LNCaP clone FGC (cell line): ENCODE measurements at regions not wholly inside any gene's neighbourhood (a gene's known extent, or its start where the extent isn't known, plus 50 kb on each side); places are given as distances from the start of the nearest gene placed in this dataset.

ENCODE experiments used
- DNase-seq: peaks from one replicate; pipeline ENCODE4 v3.0.0-alpha.2; 2011; ENCODE audit warnings: low read depth
- H3K4me3 ChIP-seq: 2 replicates; pipeline ENCODE4 v1.5.1; 2011; ENCODE audit warnings: mild to moderate bottlenecking, low read depth, low read length, control low read depth
- CTCF ChIP-seq: IDR thresholded peaks from 2 replicates; pipeline ENCODE4 v1.5.1; 2012; ENCODE audit warnings: mild to moderate bottlenecking; ENCODE audit not compliant: control insufficient read depth, insufficient read depth; ENCODE audit errors: extremely low read depth

GRCh38 chr3:72135636-72136035 lies 350.7 kb upstream of the PROK2 start:
- DNase-seq, result no peak
- no peak overlapping the region for H3K4me3 ChIP-seq

GRCh38 chr3:72134989-72135451 lies 350.1 kb upstream of the PROK2 start:
- no peak for TF ChIP-seq CTCF
- no peak overlapping the region for H3K4me3 ChIP-seq
- DNase-seq, result no peak

More at GRCh38 chr3:72135636-72136035, 350.7 kb upstream of the PROK2 start:
- no peak for TF ChIP-seq CTCF

GRCh38 chr3:72133329-72134011 lies 348.5 kb upstream of the PROK2 start:
- DNase-seq, result no peak
- TF ChIP-seq CTCF, result no peak
- no peak overlapping the region for H3K4me3 ChIP-seq

- TF ChIP-seq CTCF, result no peak
- DNase-seq, result no peak
- H3K4me3 ChIP-seq, result no peak overlapping the region
Measured at GRCh38 chr3:72131899-72132298, 347.0 kb upstream of the PROK2 start.

GRCh38 chr3:72130565-72130964 lies 345.6 kb upstream of the PROK2 start:
- no peak for DNase-seq
- no peak for TF ChIP-seq CTCF
- no peak overlapping the region for H3K4me3 ChIP-seq

GRCh38 chr3:72129501-72130094 lies 344.6 kb upstream of the PROK2 start:
- no peak overlapping the region for H3K4me3 ChIP-seq
- DNase-seq, result peak; percentile 60
- TF ChIP-seq CTCF, result no peak
